ENCODE measurements at regions not wholly inside any gene's neighbourhood (a gene's known extent, or its start where the extent isn't known, plus 50 kb on each side); places are given as distances from the start of the nearest gene placed in this dataset.

DNA sequence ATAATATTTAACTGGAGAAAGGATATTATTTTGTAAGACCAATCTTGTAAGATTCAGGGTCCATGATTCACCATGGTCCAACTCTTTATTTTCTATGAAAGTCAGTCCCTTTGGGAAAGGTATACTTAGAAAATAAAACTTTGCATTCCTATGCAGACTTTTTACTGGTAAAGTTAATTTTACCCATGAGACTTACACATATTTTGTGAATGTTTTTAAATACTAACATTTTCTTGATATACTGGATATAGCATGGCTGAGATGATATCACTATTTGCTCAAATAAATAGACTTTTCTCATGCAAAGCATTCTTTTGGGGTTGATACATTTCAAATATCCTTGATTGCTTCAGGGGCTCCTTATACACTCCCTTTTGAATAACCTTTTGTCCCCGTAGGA lies 512.1 kb downstream of the MAN2A1 start:
- intact Hi-C loops (cut with micrococcal nuclease; ENCODE audit: unreplicated experiment), result no loop called here

GRCh38 chr5:110203661-110204060 lies 513.9 kb downstream of the MAN2A1 start:
- POLR2A ChIA-PET, result no interaction called here
- no peaks in the 10 kb centered on the region for H3K4me1 Mint-ChIP-seq (ENCODE audit: low read depth, unreplicated experiment)
- Histone ChIP-seq H3K36me3 (ENCODE audit: control insufficient read depth, insufficient read depth, low read length) (no peaks in the 10 kb centered on the region), H3K4me3 (ENCODE audit: low read depth, low read length) (no peak overlapping the region), H3K27me3 (replicated peaks; ENCODE audit: control insufficient read depth, insufficient read depth, low read length) (no peaks in the 10 kb centered on the region), H3K9me3 (no peaks in the 10 kb centered on the region), H3K4me1 (no peaks in the 10 kb centered on the region)
- no peak overlapping the region for H3K27ac Mint-ChIP-seq (ENCODE audit: unreplicated experiment)
- CTCF ChIA-PET, result no interaction called here
- no peaks in the 10 kb centered on the region for H3K36me3 Mint-ChIP-seq (ENCODE audit: insufficient read depth, unreplicated experiment)
- no peak overlapping the region for H3K4me3 Mint-ChIP-seq (ENCODE audit: unreplicated experiment)
- H3K9me3 Mint-ChIP-seq (ENCODE audit: unreplicated experiment), result no peaks in the 10 kb centered on the region
- H3K27me3 Mint-ChIP-seq (ENCODE audit: insufficient read depth, unreplicated experiment), result peaks cover 2% of the 10 kb centered on the region
- BruUV-seq (replicated peaks), result no TSS peak
- TF ChIP-seq, protein P1, sequence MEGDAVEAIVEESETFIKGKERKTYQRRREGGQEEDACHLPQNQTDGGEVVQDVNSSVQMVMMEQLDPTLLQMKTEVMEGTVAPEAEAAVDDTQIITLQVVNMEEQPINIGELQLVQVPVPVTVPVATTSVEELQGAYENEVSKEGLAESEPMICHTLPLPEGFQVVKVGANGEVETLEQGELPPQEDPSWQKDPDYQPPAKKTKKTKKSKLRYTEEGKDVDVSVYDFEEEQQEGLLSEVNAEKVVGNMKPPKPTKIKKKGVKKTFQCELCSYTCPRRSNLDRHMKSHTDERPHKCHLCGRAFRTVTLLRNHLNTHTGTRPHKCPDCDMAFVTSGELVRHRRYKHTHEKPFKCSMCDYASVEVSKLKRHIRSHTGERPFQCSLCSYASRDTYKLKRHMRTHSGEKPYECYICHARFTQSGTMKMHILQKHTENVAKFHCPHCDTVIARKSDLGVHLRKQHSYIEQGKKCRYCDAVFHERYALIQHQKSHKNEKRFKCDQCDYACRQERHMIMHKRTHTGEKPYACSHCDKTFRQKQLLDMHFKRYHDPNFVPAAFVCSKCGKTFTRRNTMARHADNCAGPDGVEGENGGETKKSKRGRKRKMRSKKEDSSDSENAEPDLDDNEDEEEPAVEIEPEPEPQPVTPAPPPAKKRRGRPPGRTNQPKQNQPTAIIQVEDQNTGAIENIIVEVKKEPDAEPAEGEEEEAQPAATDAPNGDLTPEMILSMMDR (IDR thresholded peaks at IDR 0.05; ENCODE audit: insufficient read depth in 1 of 2, low read depth in 1 of 2, low read length in 1 of 2, severe bottlenecking in 1 of 2, unreplicated experiment in 1 of 2), result no peak
- intact Hi-C loops (cut with micrococcal nuclease; ENCODE audit: unreplicated experiment), result no loop called here
- DNase-seq, result no peak

More for the DNA sequence above, 512.1 kb downstream of the MAN2A1 start:
- BruUV-seq (replicated peaks), result no TSS peak
- no peak for DNase-seq
- H3K36me3 Mint-ChIP-seq (ENCODE audit: insufficient read depth, unreplicated experiment), result no peaks in the 10 kb centered on the region
- POLR2A ChIA-PET, result no interaction called here
- H3K27me3 ChIP-seq (replicated peaks; ENCODE audit: control insufficient read depth, insufficient read depth, low read length), result no peaks in the 10 kb centered on the region
- CTCF ChIA-PET, result no interaction called here
- H3K36me3 ChIP-seq (ENCODE audit: control insufficient read depth, insufficient read depth, low read length), result no peaks in the 10 kb centered on the region
- TF ChIP-seq, protein P1 (IDR thresholded peaks at IDR 0.05; ENCODE audit: insufficient read depth in 1 of 2, low read depth in 1 of 2, low read length in 1 of 2, severe bottlenecking in 1 of 2, unreplicated experiment in 1 of 2), result no peak
- H3K9me3 Mint-ChIP-seq (ENCODE audit: unreplicated experiment), result no peaks in the 10 kb centered on the region
- H3K4me3 Mint-ChIP-seq (ENCODE audit: unreplicated experiment), result no peak overlapping the region
- H3K27ac Mint-ChIP-seq (ENCODE audit: unreplicated experiment), result no peak overlapping the region
- H3K9me3 ChIP-seq, result no peaks in the 10 kb centered on the region
- H3K27me3 Mint-ChIP-seq (ENCODE audit: insufficient read depth, unreplicated experiment), result peaks cover 2% of the 10 kb centered on the region
- no peaks in the 10 kb centered on the region for H3K4me1 Mint-ChIP-seq (ENCODE audit: low read depth, unreplicated experiment)
- no peaks in the 10 kb centered on the region for H3K4me1 ChIP-seq
- H3K4me3 ChIP-seq (ENCODE audit: low read depth, low read length), result no peak overlapping the region

- Mint-ChIP-seq H3K36me3 (ENCODE audit: insufficient read depth, unreplicated experiment) (no peaks in the 10 kb centered on the region), H3K27me3 (ENCODE audit: insufficient read depth, unreplicated experiment) (no peaks in the 10 kb centered on the region), H3K9me3 (ENCODE audit: unreplicated experiment) (peaks cover 25% of the 10 kb centered on the region), H3K4me3 (ENCODE audit: unreplicated experiment) (no peak overlapping the region), H3K27ac (ENCODE audit: unreplicated experiment) (no peak overlapping the region), H3K4me1 (ENCODE audit: low read depth, unreplicated experiment) (no peaks in the 10 kb centered on the region)
- ChIA-PET POLR2A (no interaction called here), CTCF (no interaction called here)
- Histone ChIP-seq H3K4me1 (no peaks in the 10 kb centered on the region), H3K27me3 (replicated peaks; ENCODE audit: control insufficient read depth, insufficient read depth, low read length) (no peaks in the 10 kb centered on the region), H3K4me3 (ENCODE audit: low read depth, low read length) (no peak overlapping the region), H3K9me3 (no peaks in the 10 kb centered on the region), H3K36me3 (ENCODE audit: control insufficient read depth, insufficient read depth, low read length) (no peaks in the 10 kb centered on the region)
- TF ChIP-seq, protein P1 (IDR thresholded peaks at IDR 0.05; ENCODE audit: insufficient read depth in 1 of 2, low read depth in 1 of 2, low read length in 1 of 2, severe bottlenecking in 1 of 2, unreplicated experiment in 1 of 2), result no peak
- no TSS peak for BruUV-seq (replicated peaks)
- intact Hi-C loops (cut with micrococcal nuclease; ENCODE audit: unreplicated experiment), result no loop called here
- no peak for DNase-seq
These were observed 517.1 kb downstream of the TMEM232 start for GRCh38 chr5:110209401-110209800.
